ENCODE measurements at regions not wholly inside any gene's neighbourhood (a gene's known extent, or its start where the extent isn't known, plus 50 kb on each side); places are given as distances from the start of the nearest gene placed in this dataset.

GRCh38 chr14:89490466-89490865 is 73.4 kb upstream of the FOXN3 start:
- Histone ChIP-seq H3K36me3 (no peaks in the 10 kb centered on the region), H3K9me3 (no peaks in the 10 kb centered on the region), H3K27ac (peak overlapping the region in 1 of 12 donors; percentile 55), H3K4me3 (no peak overlapping the region), H3K4me1 (peaks cover 0 to 41% (median 14%) of the 10 kb centered on the region in 12 donors), H3K27me3 (no peaks in the 10 kb centered on the region)
- WGBS, 4 donors: 90 to 96% (median 92%) methylated on average over 5 of the region's 5 CpGs
- DNase-seq: no peak
- no peak for ATAC-seq
- intact Hi-C loops (cut with DNase I): loop anchor here in 1 of 10 donors (10.0 kb wide), 1 partner anchor 276 kb away; no protein-coding TSS in a partner anchor
- no peak for TF ChIP-seq POLR2A (IDR thresholded peaks at IDR 0.05)

GRCh38 chr14:89489761-89490437 is 72.9 kb upstream of the FOXN3 start:
- H3K9me3 ChIP-seq: no peaks in the 10 kb centered on the region
- intact Hi-C loops (cut with DNase I): loop anchor here in 1 of 10 donors (10.0 kb wide), 1 partner anchor 275 kb away; no protein-coding TSS in a partner anchor
- no peaks in the 10 kb centered on the region for H3K36me3 ChIP-seq
- H3K27me3 ChIP-seq: no peaks in the 10 kb centered on the region
- peak overlapping the region in 1 of 12 donors; percentile 55 for H3K27ac ChIP-seq
- peak overlapping the region in 4 of 12 donors; percentile 19 to 40 (median 26) for H3K4me3 ChIP-seq
- no peak for DNase-seq
- TF ChIP-seq, protein P1, sequence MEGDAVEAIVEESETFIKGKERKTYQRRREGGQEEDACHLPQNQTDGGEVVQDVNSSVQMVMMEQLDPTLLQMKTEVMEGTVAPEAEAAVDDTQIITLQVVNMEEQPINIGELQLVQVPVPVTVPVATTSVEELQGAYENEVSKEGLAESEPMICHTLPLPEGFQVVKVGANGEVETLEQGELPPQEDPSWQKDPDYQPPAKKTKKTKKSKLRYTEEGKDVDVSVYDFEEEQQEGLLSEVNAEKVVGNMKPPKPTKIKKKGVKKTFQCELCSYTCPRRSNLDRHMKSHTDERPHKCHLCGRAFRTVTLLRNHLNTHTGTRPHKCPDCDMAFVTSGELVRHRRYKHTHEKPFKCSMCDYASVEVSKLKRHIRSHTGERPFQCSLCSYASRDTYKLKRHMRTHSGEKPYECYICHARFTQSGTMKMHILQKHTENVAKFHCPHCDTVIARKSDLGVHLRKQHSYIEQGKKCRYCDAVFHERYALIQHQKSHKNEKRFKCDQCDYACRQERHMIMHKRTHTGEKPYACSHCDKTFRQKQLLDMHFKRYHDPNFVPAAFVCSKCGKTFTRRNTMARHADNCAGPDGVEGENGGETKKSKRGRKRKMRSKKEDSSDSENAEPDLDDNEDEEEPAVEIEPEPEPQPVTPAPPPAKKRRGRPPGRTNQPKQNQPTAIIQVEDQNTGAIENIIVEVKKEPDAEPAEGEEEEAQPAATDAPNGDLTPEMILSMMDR (IDR thresholded peaks at IDR 0.05): no peak
- TF ChIP-seq POLR2A (IDR thresholded peaks at IDR 0.05): no peak
- H3K4me1 ChIP-seq: peaks cover 0 to 47% (median 14%) of the 10 kb centered on the region in 12 donors
- peak in 1 of 4 donors; percentile 31 for ATAC-seq
- 67 to 81% (median 69%) methylated on average over 14 to 17 of the region's 17 CpGs for WGBS, 4 donors

- TF ChIP-seq, protein P1 (IDR thresholded peaks at IDR 0.05): no peak
- TF ChIP-seq POLR2A (IDR thresholded peaks at IDR 0.05): no peak
- no peaks in the 10 kb centered on the region for H3K27me3 ChIP-seq
- WGBS, 4 donors: 88 to 91% (median 90%) methylated on average over 8 of the region's 8 CpGs
- H3K27ac ChIP-seq: peak overlapping the region in 1 of 12 donors; percentile 81
- H3K4me3 ChIP-seq: no peak overlapping the region
- intact Hi-C loops (cut with DNase I): no loop called here
- no peaks in the 10 kb centered on the region for H3K9me3 ChIP-seq
- DNase-seq (no peak), ATAC-seq (peak in 1 of 4 donors; percentile 37)
- no peaks in the 10 kb centered on the region for H3K36me3 ChIP-seq
- H3K4me1 ChIP-seq: peaks cover 0 to 50% (median 3%) of the 10 kb centered on the region in 12 donors
These were observed 69.9 kb upstream of the FOXN3 start for GRCh38 chr14:89486961-89487360.

DNA sequence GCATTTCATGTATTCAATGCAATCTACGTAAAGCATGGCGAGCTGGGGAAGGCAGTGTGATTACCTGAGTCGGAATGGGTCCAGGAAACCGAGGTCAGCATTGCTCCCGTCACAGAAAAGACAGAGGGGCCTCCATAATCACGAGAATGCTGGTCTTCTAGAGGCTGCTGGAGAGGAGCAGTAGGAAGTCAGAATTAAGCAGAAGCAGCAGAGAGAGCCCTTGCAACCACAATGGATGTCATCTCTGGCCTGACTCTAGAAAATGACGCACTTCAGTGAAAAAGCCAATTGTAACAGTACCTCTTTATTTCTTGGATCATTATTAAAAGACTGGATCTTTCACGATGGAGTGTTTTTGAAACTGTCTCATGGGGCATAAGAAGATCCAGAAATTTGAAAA is 69.5 kb upstream of the FOXN3 start:
- Histone ChIP-seq H3K27me3 (no peaks in the 10 kb centered on the region), H3K9me3 (no peaks in the 10 kb centered on the region), H3K4me1 (peaks cover 0 to 50% (median 2%) of the 10 kb centered on the region in 12 donors), H3K36me3 (no peaks in the 10 kb centered on the region), H3K27ac (peak overlapping the region in 1 of 12 donors; percentile 81), H3K4me3 (no peak overlapping the region)
- no peak for TF ChIP-seq POLR2A (IDR thresholded peaks at IDR 0.05)
- TF ChIP-seq, protein P1 (IDR thresholded peaks at IDR 0.05): no peak
- 79 to 95% (median 91%) methylated on average over 8 of the region's 8 CpGs for WGBS, 4 donors
- intact Hi-C loops (cut with DNase I): no loop called here
- DNase-seq (no peak), ATAC-seq (peak in 2 of 4 donors; percentile 44 to 49)

Measured in heart left ventricle (tissue), 16 donors.